Small intestine (tissue), 7 donors: ENCODE measurements at regions not wholly inside any gene's neighbourhood (a gene's known extent, or its start where the extent isn't known, plus 50 kb on each side); places are given as distances from the start of the nearest gene placed in this dataset.
"Not testable (repeated sequence)": the region's sequence is repeated elsewhere in the genome, so short reads cannot be mapped to it uniquely, and the experiment has no call there.

Source experiments
- DNase-seq, 2 donors: peaks; one replicate each; pipeline versions ENCODE4 v3.0.0 to v3.0.0-alpha.2; 2013
- FAIRE-seq: peaks from 2 replicates; lab custom pipeline; 2012; peaks lifted over from hg19 to GRCh38; lab: Jason Lieb, UNC
- H3K27ac ChIP-seq, 3 donors: one replicate each; pipeline ENCODE4 v1.5.1; 2013; ENCODE audit warnings: low read length in 2 of 3, mild to moderate bottlenecking in 2 of 3, control low read depth in 1 of 3, inconsistent platforms in 1 of 3, low read depth in 1 of 3, moderate library complexity in 1 of 3
- H3K27me3 ChIP-seq, 3 donors: one replicate each; pipeline ENCODE4 v1.6.1; 2013; ENCODE audit warnings: low read length in 3 of 3, inconsistent platforms in 1 of 3; ENCODE audit not compliant: control insufficient read depth in 3 of 3, insufficient read depth in 3 of 3
- H3K36me3 ChIP-seq, 3 donors: one replicate each; pipeline ENCODE4 v1.6.1; 2013; ENCODE audit warnings: low read length in 3 of 3, inconsistent platforms in 1 of 3, low read depth in 1 of 3, mild to moderate bottlenecking in 1 of 3, moderate library complexity in 1 of 3; ENCODE audit not compliant: control insufficient read depth in 3 of 3, insufficient read depth in 2 of 3
- H3K4me1 ChIP-seq, 3 donors: one replicate each; pipeline ENCODE4 v1.6.1; 2013; ENCODE audit warnings: low read length in 2 of 3, inconsistent platforms in 1 of 3, low read depth in 1 of 3, mild to moderate bottlenecking in 1 of 3, moderate library complexity in 1 of 3; ENCODE audit not compliant: control insufficient read depth in 3 of 3, insufficient read depth in 2 of 3
- H3K4me3 ChIP-seq, 3 donors: one replicate each; pipeline ENCODE4 v1.5.1; 2013; ENCODE audit warnings: low read length in 3 of 3, control low read depth in 1 of 3, inconsistent platforms in 1 of 3, low read depth in 1 of 3, mild to moderate bottlenecking in 1 of 3, moderate library complexity in 1 of 3
- H3K9me3 ChIP-seq, 2 donors: one replicate each; pipeline ENCODE4 v1.6.1; 2013; ENCODE audit warnings: low read depth in 1 of 2, low read length in 1 of 2; ENCODE audit not compliant: control insufficient read depth in 2 of 2, insufficient read depth in 1 of 2
- WGBS, 3 donors: extraction: QIAGEN DNeasy Blood & Tissue Kit; methylation state at CpG; one replicate each; pipeline ENCODE4 v1.1.7; 2013; 5-methylcytosine and 5-hydroxymethylcytosine counted together
- donor health status: healthy with polysubstance abuse.
- donor health status: control.
- donor health status: control.
- donor health status: Bipolar disorder and iron deficiency.
- donor health status: healthy.

DNA sequence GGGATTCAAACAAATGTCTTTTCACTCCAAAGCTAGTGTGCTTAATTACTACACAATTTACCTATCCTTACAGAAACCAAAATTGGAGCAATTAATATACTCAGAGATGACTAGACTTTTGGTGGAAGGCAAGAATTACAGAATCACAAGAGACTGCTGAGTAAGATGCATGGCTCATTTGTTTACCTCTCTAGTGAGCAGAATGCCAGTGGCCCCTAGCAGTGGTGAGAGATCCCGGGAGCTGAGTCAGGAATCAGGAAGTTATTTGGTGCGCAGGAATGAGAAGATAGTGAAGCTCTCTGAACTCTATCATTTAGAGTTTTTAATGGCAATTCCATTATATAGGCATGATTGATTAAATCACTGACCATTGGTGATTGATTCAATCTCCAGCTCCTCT is 188.9 kb upstream of the SESN3 start:
- FAIRE-seq (no peak), DNase-seq (no peak)
- no peaks in the 10 kb centered on the region for H3K27me3 ChIP-seq
- WGBS, 3 donors: 78 to 84% (median 81%) methylated on average over 2 of the region's 2 CpGs
- H3K27ac ChIP-seq: no peak overlapping the region
- no peaks in the 10 kb centered on the region for H3K4me1 ChIP-seq
- no peaks in the 10 kb centered on the region for H3K36me3 ChIP-seq
- H3K4me3 ChIP-seq: no peak overlapping the region
- H3K9me3 ChIP-seq: no peaks in the 10 kb centered on the region

DNA sequence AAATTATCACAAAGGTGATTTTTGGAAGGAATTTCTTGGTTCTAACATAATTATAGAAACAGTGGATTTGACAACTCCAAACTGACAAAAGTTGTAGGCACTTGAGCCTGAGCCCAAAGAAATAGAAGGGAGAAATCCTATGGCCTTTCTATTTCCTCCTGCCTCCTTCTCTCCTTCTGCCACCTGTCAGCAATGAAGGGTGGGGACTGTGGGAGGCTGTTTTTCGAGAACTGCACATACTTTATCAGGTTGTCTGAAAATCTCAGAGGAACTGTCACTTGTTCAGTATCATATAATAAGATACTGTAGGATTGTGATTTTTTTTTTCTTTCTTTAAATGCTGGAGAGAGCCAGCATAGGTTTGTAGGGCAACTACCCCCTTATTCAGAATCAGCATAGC is 187.9 kb upstream of the SESN3 start:
- H3K4me3 ChIP-seq: no peak overlapping the region
- no peaks in the 10 kb centered on the region for H3K27me3 ChIP-seq
- 38 to 68% (median 57%) methylated on average over 1 of the region's 1 CpG for WGBS, 3 donors
- no peak overlapping the region for H3K27ac ChIP-seq
- FAIRE-seq (no peak), DNase-seq (no peak)
- H3K4me1 ChIP-seq: no peaks in the 10 kb centered on the region
- no peaks in the 10 kb centered on the region for H3K36me3 ChIP-seq
- no peaks in the 10 kb centered on the region for H3K9me3 ChIP-seq

GRCh38 chr11:95417832-95418231 is 186.8 kb upstream of the SESN3 start:
- no peaks in the 10 kb centered on the region for H3K27me3 ChIP-seq
- no peaks in the 10 kb centered on the region for H3K36me3 ChIP-seq
- H3K4me3 ChIP-seq: no peak overlapping the region
- H3K27ac ChIP-seq: no peak overlapping the region
- no peak for FAIRE-seq
- no peaks in the 10 kb centered on the region for H3K4me1 ChIP-seq
- 93 to 99% (median 94%) methylated on average over 1 of the region's 1 CpG for WGBS, 3 donors
- no peak for DNase-seq
- H3K9me3 ChIP-seq: no peaks in the 10 kb centered on the region

DNA sequence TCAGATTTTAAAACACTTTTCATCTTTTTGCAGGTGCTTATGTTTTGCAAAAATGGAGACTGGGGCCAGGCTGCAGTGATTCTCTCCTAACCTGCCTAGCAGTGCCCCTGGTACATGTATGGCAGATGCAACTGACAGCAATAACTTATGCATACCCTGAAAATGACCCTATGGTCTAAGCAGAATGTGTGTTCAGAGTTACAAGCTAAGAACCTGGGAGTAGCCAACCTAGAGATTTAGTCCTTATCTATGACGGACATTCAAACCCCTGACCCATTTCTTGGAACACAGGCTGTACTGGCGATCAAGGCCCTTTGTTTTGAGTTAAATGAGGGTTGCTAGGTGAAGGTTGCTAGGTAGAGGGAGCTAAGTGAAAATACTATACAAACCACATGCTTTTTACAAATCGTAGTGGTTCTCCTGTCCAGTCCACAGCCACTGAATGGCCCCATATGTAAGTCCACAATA is 184.9 kb upstream of the SESN3 start:
- H3K27me3 ChIP-seq: no peaks in the 10 kb centered on the region
- H3K27ac ChIP-seq: no peak overlapping the region
- H3K4me3 ChIP-seq: no peak overlapping the region
- H3K9me3 ChIP-seq: no peaks in the 10 kb centered on the region
- WGBS, 3 donors: 59 to 71% (median 61%) methylated on average over 3 of the region's 3 CpGs
- H3K36me3 ChIP-seq: no peaks in the 10 kb centered on the region
- no peak for FAIRE-seq
- H3K4me1 ChIP-seq: no peaks in the 10 kb centered on the region
- peak in 1 of 2 donors; percentile 12 for DNase-seq

DNA sequence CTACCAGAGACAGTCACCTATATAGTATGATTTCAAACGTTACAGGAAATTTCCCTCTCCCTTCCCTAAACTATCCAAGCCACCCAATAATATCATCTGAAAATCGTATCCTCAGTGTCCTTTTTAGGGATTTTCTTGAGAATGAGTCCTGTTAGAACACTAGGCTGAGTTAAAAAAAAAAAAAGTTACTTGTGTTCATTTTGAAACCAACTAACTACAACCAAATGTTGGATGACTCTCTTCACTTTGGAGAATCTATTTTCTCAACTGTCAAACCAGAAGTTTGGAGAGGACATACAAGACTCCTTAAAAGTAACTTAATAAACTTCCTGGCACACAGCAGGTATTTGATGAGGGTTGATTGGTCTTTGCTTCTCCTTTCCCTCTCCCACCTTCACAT is 183.2 kb upstream of the SESN3 start:
- FAIRE-seq (no peak), DNase-seq (no peak)
- H3K4me3 ChIP-seq: no peak overlapping the region
- WGBS, 3 donors: 68 to 82% (median 69%) methylated on average over 2 of the region's 2 CpGs
- H3K9me3 ChIP-seq: no peaks in the 10 kb centered on the region
- H3K27ac ChIP-seq: no peak overlapping the region
- H3K36me3 ChIP-seq: no peaks in the 10 kb centered on the region
- H3K4me1 ChIP-seq: no peaks in the 10 kb centered on the region
- H3K27me3 ChIP-seq: no peaks in the 10 kb centered on the region

DNA sequence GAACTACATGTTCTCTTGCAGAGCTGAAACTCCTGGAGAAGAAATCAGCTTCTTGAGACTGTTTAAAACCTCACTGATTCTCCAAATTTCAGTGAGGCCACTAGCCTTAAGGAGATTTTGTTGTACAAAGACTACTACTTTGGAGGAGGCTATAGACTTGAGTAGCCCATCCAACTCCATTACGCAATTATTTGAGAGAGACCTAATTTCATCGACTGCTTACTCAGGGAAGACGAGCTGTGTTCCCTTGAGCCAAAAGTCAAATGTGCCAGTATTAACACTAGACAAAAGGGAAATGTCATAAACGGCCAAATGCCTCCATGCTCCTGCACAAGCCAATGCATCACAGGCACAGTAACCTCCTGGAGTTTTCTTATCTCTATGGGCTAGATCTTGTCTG is 182.8 kb upstream of the SESN3 start:
- Histone ChIP-seq H3K4me1 (no peaks in the 10 kb centered on the region), H3K27me3 (no peaks in the 10 kb centered on the region), H3K36me3 (no peaks in the 10 kb centered on the region), H3K9me3 (no peaks in the 10 kb centered on the region), H3K4me3 (no peak overlapping the region), H3K27ac (no peak overlapping the region)
- FAIRE-seq: no peak
- DNase-seq: no peak
- 80 to 91% (median 87%) methylated on average over 4 of the region's 4 CpGs for WGBS, 3 donors

DNA sequence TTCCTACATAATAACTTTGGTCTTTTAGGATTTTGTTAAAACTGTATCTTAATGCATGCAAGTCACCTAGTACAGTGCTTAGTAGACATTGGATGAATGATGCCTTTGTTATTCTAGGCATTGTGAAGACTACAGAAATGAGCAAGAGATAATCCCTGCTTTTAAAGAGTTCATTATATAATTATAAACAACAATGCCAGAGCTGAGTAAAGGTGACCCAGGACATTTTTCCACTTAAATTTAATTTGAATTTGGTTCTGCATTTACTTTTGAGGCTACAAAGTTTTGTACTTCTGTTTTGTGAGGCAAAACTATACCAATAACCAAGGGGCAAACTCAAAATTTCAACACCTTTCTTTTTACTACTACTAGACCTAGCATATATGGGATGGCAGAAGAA is 182.0 kb upstream of the SESN3 start:
- FAIRE-seq (no peak), DNase-seq (no peak)
- no peaks in the 10 kb centered on the region for H3K36me3 ChIP-seq
- H3K4me1 ChIP-seq: no peaks in the 10 kb centered on the region
- H3K4me3 ChIP-seq: no peak overlapping the region
- no peaks in the 10 kb centered on the region for H3K9me3 ChIP-seq
- H3K27ac ChIP-seq: no peak overlapping the region
- no peaks in the 10 kb centered on the region for H3K27me3 ChIP-seq

DNA sequence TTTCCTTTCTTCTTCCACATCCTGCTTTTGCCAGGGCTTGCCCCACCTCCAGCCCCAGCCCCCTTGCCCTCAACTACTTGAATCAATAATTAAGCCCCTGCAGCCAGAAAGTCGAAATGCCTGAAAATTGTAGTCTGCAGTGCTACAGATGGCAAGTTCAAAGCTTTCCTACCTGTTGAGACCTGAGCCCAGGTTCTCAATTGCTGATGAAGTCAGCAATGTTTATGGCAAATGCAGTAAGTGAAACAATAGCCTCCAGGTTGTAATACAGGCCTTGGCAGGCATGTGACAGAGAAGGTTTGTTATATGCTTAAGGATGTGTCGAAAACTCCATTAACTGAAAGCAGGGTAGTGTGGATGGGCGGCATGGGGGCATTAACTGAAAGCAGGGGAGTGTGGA is 181.1 kb upstream of the SESN3 start:
- 68 to 85% (median 79%) methylated on average over 3 of the region's 3 CpGs for WGBS, 3 donors
- DNase-seq (no peak), FAIRE-seq (no peak)
- H3K27ac ChIP-seq: no peak overlapping the region
- no peaks in the 10 kb centered on the region for H3K9me3 ChIP-seq
- no peaks in the 10 kb centered on the region for H3K4me1 ChIP-seq
- H3K4me3 ChIP-seq: no peak overlapping the region
- no peaks in the 10 kb centered on the region for H3K36me3 ChIP-seq
- H3K27me3 ChIP-seq: no peaks in the 10 kb centered on the region

- not testable (repeated sequence) for FAIRE-seq
Observed at GRCh38 chr11:95410707-95411106, 179.7 kb upstream of the SESN3 start.

More at GRCh38 chr11:95410707-95411106, 179.7 kb upstream of the SESN3 start:
- not testable (repeated sequence) for H3K36me3 ChIP-seq, H3K9me3 ChIP-seq, DNase-seq, H3K4me1 ChIP-seq, H3K27ac ChIP-seq, H3K27me3 ChIP-seq, H3K4me3 ChIP-seq
